AG10803 (cell line): ENCODE measurements at regions not wholly inside any gene's neighbourhood (a gene's known extent, or its start where the extent isn't known, plus 50 kb on each side); places are given as distances from the start of the nearest gene placed in this dataset.

Experiments used
- DNase-seq: peaks from one replicate; pipeline ENCODE4 v3.0.0; 2010; ENCODE audit warnings: low read depth
- H3K4me3 ChIP-seq: 2 replicates; pipeline ENCODE4 v1.5.1; 2011; ENCODE audit warnings: mild to moderate bottlenecking, low read length, control low read depth
- CTCF ChIP-seq: conservative IDR thresholded peaks from 2 replicates; pipeline ENCODE4 v1.5.1; 2011; ENCODE audit warnings: mild to moderate bottlenecking, low read length, control low read depth, inconsistent platforms

GRCh38 chr2:8510519-8510918, 171.3 kb upstream of the ID2 start:
- no peak overlapping the region for H3K4me3 ChIP-seq
- no peak for DNase-seq
- no peak for TF ChIP-seq CTCF

- peak; percentile 64 for DNase-seq
- no peak for TF ChIP-seq CTCF
Observed at GRCh38 chr2:8511868-8512612, 169.8 kb upstream of the ID2 start.

GRCh38 chr2:8513601-8514273, 168.1 kb upstream of the ID2 start:
- DNase-seq: no peak
- no peak overlapping the region for H3K4me3 ChIP-seq
- no peak for TF ChIP-seq CTCF

More at GRCh38 chr2:8511868-8512612, 169.8 kb upstream of the ID2 start:
- no peak overlapping the region for H3K4me3 ChIP-seq

GRCh38 chr2:8514274-8514662, 167.6 kb upstream of the ID2 start:
- TF ChIP-seq CTCF: no peak
- H3K4me3 ChIP-seq: no peak overlapping the region
- DNase-seq: no peak

GRCh38 chr2:8514796-8515758, 166.8 kb upstream of the ID2 start:
- H3K4me3 ChIP-seq: no peak overlapping the region
- no peak for TF ChIP-seq CTCF
- no peak for DNase-seq

- no peak for DNase-seq
- TF ChIP-seq CTCF: no peak
- no peak overlapping the region for H3K4me3 ChIP-seq
Observed at GRCh38 chr2:8515864-8516533, 165.9 kb upstream of the ID2 start.
